Uterus (tissue), 3 donors: ENCODE measurements at regions not wholly inside any gene's neighbourhood (a gene's known extent, or its start where the extent isn't known, plus 50 kb on each side); places are given as distances from the start of the nearest gene placed in this dataset.

Source experiments
- DNase-seq, 2 donors: peaks; one replicate each; pipeline ENCODE4 v3.0.0-alpha.2; 2019 to 2020
- H3K27ac ChIP-seq, 2 donors: fragments of 200-600 bp; sonication (generic); 1 replicate in 1 of 2; 2 replicates in 1 of 2; pipeline ENCODE4 v1.5.1; 2016 to 2018
- H3K27me3 ChIP-seq, 2 donors: fragments of 200-600 bp; sonication (generic); one replicate each; pipeline ENCODE4 v1.5.1; 2018 to 2019; ENCODE audit warnings: control low read depth in 1 of 2
- H3K36me3 ChIP-seq, 2 donors: fragments of 200-600 bp; sonication (generic); one replicate each; pipeline ENCODE4 v1.5.1; 2019; ENCODE audit warnings: control low read depth in 1 of 2
- H3K4me1 ChIP-seq, 2 donors: fragments of 200-600 bp; sonication (generic); one replicate each; pipeline ENCODE4 v1.5.1; 2018 to 2019; ENCODE audit warnings: control low read depth in 1 of 2
- H3K4me3 ChIP-seq, 2 donors: fragments of 200-600 bp; sonication (generic); 1 replicate in 1 of 2; 2 replicates in 1 of 2; pipeline ENCODE4 v1.5.1; 2018 to 2019; ENCODE audit warnings: mild to moderate bottlenecking in 1 of 2
- H3K9me3 ChIP-seq, 2 donors: fragments of 200-600 bp; sonication (generic); one replicate each; pipeline ENCODE4 v1.5.1; 2019; ENCODE audit warnings: control low read depth in 1 of 2
- POLR2A ChIP-seq, 2 donors: fragments of 450-650 bp; IDR thresholded peaks; one replicate each; pipeline ENCODE4 v1.6.1; 2016; ENCODE audit warnings: antibody characterized with exemption in 2 of 2, mild to moderate bottlenecking in 1 of 2, moderate library complexity in 1 of 2
- intact Hi-C: fragments of 100-400 bp; cut with DNase I; formaldehyde crosslinking; loops from one replicate; pipeline ENCODE4 v1.15.1; 2023; ENCODE audit warnings: low total_unique reads
- TF ChIP-seq, protein P1 (sequence below), 4 experiments: fragments of 200-600 bp in 2 of 4; fragments of 450-650 bp in 2 of 4; sonication (generic) in 2 of 4; IDR thresholded peaks; one replicate each; pipeline ENCODE4 v1.5.1; 2016 to 2019; ENCODE audit warnings: antibody characterized with exemption in 4 of 4, mild to moderate bottlenecking in 2 of 4, moderate library complexity in 1 of 4
- donor health status: DM: yes; HTN: yes; CAD: no.

DNA sequence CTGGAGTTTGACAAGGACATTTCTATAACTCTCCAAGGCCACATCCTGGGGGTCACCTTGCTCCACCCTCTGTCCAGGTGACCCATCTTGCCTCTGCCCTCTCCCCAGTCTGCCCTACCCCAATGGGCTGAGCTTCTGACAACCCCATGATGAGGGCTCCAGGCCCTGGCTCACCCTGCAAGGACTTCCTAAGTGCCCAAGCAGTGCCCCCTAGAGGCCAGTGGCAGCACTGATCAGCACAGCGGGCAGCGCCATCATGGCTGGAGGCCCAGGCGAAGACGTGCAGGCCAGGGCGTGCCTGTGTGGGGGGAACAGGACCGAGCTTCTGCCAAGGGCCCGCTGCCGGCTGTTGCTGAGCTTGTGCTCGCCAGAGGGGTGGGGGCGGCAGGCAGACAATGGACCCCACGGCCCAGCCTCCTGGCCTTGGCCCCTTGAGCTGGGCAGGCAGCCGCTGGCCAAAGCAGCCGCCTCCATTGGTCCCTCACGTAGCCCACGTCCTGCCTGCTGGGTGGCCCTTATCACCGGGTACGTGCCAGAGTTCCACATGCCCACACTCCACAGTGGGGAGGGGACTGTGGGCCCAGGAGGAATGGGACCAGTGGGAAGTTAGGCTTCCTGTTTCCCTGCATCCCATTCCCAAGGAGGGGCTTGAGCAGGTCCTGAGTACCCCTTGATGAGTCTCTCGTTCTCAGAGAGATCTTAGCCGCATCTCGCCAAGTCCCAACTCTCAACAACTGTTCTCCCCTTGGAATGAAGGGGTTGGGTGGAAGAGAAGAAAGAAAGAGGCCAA lies 64.3 kb downstream of the MRPL14 start:
- DNase-seq: no peak
- Histone ChIP-seq H3K9me3 (no peaks in the 10 kb centered on the region), H3K27me3 (no peaks in the 10 kb centered on the region), H3K36me3 (no peaks in the 10 kb centered on the region), H3K27ac (peak overlapping the region; percentile 65 to 87), H3K4me3 (no peak overlapping the region), H3K4me1 (peaks cover 5 to 10% of the 10 kb centered on the region in 2 donors)
- intact Hi-C loops: no loop called here
- TF ChIP-seq, protein P1, sequence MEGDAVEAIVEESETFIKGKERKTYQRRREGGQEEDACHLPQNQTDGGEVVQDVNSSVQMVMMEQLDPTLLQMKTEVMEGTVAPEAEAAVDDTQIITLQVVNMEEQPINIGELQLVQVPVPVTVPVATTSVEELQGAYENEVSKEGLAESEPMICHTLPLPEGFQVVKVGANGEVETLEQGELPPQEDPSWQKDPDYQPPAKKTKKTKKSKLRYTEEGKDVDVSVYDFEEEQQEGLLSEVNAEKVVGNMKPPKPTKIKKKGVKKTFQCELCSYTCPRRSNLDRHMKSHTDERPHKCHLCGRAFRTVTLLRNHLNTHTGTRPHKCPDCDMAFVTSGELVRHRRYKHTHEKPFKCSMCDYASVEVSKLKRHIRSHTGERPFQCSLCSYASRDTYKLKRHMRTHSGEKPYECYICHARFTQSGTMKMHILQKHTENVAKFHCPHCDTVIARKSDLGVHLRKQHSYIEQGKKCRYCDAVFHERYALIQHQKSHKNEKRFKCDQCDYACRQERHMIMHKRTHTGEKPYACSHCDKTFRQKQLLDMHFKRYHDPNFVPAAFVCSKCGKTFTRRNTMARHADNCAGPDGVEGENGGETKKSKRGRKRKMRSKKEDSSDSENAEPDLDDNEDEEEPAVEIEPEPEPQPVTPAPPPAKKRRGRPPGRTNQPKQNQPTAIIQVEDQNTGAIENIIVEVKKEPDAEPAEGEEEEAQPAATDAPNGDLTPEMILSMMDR (IDR thresholded peaks at IDR 0.05): no peak
- no peak for TF ChIP-seq POLR2A (IDR thresholded peaks at IDR 0.05)

DNA sequence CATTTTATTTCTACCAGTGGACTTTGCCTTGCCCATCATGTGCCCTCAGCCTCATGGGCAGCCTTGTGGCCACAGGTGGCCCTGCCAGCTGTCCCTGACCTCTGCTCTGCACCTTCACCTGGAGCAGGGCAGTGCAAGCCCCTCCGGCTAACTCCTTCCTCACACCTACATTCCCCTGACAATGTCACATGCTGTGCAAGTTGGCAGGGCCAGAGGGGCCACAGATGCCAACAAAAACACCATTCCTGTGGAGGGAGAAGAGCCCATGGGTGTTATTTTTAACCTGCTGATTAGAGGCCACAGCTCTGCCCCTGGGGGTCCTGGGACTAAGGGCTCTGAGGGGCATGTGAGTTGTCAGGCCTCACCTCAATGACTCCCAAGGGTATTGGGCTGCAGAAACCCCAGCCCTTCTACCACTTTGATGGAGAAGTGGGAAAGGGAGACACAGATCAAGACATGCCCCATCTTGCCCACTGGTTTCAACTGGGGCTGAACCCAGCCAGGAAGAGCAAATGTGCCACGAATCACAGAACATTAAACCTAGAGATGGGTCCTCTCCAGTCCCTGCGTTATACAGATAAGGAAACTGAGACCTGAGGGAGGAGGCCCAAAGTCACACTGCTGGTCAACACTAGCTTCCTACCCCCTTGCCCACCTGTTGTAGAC lies 65.0 kb downstream of the MRPL14 start:
- intact Hi-C loops: no loop called here
- TF ChIP-seq POLR2A (IDR thresholded peaks at IDR 0.05): no peak
- TF ChIP-seq, protein P1 (IDR thresholded peaks at IDR 0.05): no peak
- H3K36me3 ChIP-seq: no peaks in the 10 kb centered on the region
- H3K27ac ChIP-seq: peak overlapping the region; percentile 47 to 87
- DNase-seq: no peak
- peaks cover 6 to 10% of the 10 kb centered on the region in 2 donors for H3K4me1 ChIP-seq
- H3K9me3 ChIP-seq: no peaks in the 10 kb centered on the region
- H3K27me3 ChIP-seq: no peaks in the 10 kb centered on the region
- H3K4me3 ChIP-seq: no peak overlapping the region

DNA sequence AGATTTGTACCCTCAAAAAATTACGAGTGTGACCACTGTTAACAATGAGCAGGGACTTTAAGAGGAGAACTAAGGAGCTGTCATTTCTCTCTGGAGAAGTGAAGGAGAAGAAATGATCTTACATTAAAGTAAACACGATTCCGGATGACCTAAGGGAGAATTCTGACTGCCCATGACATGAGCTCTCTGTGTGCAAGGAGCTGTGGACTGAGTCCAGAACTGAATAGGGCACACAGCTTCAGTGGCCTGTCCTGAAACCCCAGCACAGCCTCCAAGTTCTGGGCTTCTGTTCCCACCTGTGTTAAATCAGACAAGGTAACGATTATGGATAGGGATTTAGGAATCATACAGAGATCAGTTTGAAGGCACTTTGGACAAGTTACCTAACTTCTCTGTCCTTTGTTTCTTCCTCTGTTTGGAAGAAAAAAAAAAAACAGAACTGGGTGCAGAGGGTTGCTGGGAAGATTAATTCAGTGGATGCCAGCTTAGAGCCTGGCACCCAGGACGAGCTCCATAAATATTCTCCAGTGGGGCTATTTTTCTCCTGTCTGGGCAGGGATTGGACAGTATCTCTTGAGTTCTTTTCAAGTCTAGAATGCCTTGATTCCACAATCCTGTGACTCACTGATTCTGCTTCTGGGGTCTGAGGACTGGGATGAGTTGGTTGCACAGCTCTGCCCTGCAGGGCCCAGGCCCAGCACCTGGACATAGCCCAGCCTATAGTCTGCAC lies 65.7 kb downstream of the MRPL14 start:
- Histone ChIP-seq H3K27me3 (no peaks in the 10 kb centered on the region), H3K36me3 (no peaks in the 10 kb centered on the region), H3K9me3 (no peaks in the 10 kb centered on the region), H3K4me1 (peaks cover 10 to 12% of the 10 kb centered on the region in 2 donors), H3K27ac (peak overlapping the region; percentile 47 to 87), H3K4me3 (no peak overlapping the region)
- no peak for DNase-seq
- intact Hi-C loops: no loop called here
- TF ChIP-seq, protein P1 (IDR thresholded peaks at IDR 0.05): no peak
- TF ChIP-seq POLR2A (IDR thresholded peaks at IDR 0.05): no peak

DNA sequence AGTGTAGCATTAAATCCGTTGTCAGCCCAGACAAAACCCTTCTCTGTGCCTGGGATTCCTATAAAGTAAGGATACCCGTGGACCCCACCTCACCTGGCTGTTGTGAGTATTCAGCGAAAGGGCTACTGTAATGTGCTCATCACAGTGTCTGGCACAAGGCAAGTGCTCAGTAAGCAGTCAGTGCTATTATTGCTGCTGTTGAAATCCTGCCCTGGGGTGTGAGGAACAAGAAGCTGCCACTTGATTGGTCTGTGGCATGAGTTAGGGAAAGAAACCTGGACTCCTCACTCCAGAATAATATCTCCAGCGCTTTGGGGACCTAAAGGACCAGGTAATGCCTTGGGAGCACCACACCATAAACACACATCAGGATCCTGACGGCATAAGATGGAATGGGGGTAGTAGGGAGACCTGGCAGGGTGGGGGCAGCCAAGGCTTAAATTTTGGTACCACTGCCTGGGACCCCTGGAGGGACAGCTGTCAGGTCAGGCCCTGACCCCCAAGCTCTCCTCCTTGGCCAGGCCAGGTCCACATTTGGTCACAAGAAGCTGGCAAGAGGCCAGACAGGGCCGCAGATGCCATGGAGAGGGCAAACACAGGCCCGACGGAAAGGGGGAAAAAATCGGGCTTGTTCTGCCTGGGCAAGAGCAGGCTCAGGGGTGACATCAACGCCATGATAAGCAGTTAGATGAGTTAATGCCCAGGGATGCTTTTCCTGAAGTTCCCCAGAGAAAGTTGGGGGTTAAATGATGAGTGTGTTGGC lies 66.5 kb downstream of the MRPL14 start:
- H3K4me1 ChIP-seq: peaks cover 10 to 12% of the 10 kb centered on the region in 2 donors

More for the DNA sequence above, 66.5 kb downstream of the MRPL14 start:
- Histone ChIP-seq H3K27me3 (no peaks in the 10 kb centered on the region), H3K36me3 (no peaks in the 10 kb centered on the region), H3K9me3 (no peaks in the 10 kb centered on the region), H3K27ac (peak overlapping the region in 1 of 2 donors; percentile 87), H3K4me3 (no peak overlapping the region)
- TF ChIP-seq, protein P1 (IDR thresholded peaks at IDR 0.05): no peak
- no peak for TF ChIP-seq POLR2A (IDR thresholded peaks at IDR 0.05)
- no peak for DNase-seq
- intact Hi-C loops: no loop called here
